HG03103 (cell line): ENCODE measurements at regions not wholly inside any gene's neighbourhood (a gene's known extent, or its start where the extent isn't known, plus 50 kb on each side); places are given as distances from the start of the nearest gene placed in this dataset.

Source experiments
- ATAC-seq: cut with Tn5 transposase; IDR thresholded peaks from one replicate; pipeline ENCODE4 v1.9.1; 2021; ENCODE audit warnings: low read depth; ENCODE audit not compliant: unreplicated experiment

GRCh38 chr6:122524056-122524455, 52.4 kb upstream of the SERINC1 start:
- ATAC-seq, result no peak

GRCh38 chr6:122530440-122531046, 58.9 kb upstream of the SERINC1 start:
- ATAC-seq, result peak; percentile 93

GRCh38 chr6:122548281-122548680, 61.9 kb upstream of the PKIB start:
- no peak for ATAC-seq

DNA sequence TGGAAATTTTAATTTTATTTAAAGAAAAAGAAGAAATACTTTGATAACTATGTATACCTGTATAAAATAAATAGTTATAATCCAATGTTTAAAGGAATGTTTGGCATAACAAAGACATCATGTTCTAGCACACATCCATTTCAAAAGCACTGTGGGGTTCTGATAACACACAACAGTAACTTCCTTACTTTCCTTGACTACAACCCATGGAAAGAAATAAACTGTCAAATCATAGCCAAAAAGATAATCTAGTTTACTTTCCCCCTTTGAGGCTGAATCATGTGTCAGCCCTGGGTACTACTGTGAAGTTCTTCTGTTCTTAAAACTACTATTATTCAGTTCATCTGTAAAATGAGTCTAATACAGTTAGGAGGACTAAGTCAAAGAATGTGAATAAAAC, 61.4 kb upstream of the PKIB start:
- no peak for ATAC-seq

DNA sequence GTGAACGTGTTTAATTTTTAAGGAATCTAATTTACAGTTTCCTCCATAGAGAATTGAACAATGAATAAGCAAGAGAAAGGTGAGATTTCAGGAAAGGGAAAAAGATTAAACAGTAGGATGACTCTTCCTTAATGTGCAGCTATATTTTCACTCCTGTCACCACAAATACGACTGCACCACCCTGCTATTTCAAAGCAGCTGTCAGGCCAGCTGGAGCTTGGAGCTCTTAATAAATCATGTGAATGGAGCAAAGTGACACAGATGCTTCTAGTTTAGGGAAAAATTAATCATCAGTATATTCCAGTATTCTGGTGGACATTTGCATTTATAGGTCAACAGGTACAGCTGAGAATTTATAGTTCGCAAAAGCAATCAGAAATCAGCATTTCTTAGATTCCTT, 56.5 kb upstream of the PKIB start:
- no peak for ATAC-seq

- ATAC-seq, result no peak
Observed at GRCh38 chr6:122555561-122555960, 54.6 kb upstream of the PKIB start.

GRCh38 chr6:122558080-122558479, 52.1 kb upstream of the PKIB start:
- no peak for ATAC-seq
